Fibroblast of skin of abdomen (primary cell): ENCODE measurements at regions not wholly inside any gene's neighbourhood (a gene's known extent, or its start where the extent isn't known, plus 50 kb on each side); places are given as distances from the start of the nearest gene placed in this dataset.

Experiments used
- DNase-seq: peaks from one replicate; pipeline ENCODE4 v3.0.0-alpha.2; 2013

DNA sequence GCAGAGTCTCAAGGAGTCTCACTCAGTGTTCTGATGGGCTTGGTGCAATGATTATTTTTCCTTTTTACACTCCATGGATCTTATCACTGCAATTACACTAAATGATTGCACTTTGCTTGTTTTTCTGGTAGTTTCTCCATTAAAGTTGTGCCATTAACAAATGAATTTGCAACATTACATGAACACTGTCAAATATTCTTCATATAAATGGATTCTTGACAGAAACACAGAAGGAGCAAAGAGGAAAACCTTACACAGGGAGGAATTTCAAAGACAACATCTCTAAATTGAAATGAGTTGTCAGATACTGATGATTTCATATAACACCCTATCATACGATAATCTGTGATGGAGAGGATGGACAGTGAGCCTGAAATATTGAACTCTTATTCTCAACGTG, 65.4 kb upstream of the CHST9 start:
- DNase-seq, result no peak

GRCh38 chr18:27249933-27250332, 64.8 kb upstream of the CHST9 start:
- DNase-seq, result no peak

DNA sequence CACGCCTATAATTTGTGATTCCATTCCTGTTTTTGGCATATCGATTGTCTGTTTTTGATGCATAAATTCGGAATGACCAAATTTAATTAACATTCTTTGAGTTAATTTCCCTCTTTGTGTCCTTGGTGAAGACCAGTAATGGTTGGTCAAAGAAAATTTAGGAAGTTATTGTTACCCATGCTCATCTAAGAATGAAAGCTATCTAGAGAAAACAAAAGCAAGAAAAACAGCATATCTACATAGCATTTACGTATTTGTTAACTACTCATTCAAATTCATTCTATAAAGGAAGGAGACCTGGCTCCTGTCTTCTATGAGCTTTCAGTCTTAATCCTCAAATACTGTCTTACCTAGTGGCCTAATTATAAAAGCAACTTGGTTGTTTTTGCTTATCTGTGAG, 59.2 kb upstream of the CHST9 start:
- DNase-seq, result no peak

DNA sequence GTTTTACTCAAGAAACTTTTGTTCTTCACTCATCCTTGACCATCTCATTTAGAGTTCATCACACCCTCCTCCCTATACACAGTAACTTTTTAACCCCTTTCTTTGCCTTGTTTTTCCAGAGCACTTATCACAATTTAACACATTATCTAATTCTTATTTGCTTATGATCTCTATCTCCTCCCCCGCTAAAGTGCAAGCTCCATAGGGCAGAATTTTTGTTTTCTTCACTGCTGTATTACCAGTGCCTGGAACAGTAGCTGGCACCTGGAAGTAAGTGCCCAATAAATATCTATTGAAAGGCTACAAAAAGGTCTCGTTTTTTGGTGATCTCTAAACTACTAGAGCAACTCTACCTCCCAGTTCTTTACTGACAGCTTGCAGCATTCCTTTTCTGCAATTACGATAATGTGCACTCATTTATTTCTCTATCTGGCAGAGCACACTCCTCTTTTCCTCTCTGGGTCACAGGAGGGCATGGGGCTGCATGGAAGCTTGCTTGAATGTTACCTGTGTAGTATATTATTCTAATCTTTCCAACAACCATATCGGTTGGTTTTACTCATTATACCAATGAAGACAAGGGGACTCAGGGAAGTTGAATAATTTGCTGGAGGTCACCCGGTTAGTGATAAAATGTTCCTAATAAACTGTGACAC, 57.4 kb upstream of the CHST9 start:
- no peak for DNase-seq

GRCh38 chr18:27240383-27240782, 55.3 kb upstream of the CHST9 start:
- DNase-seq, result no peak

DNA sequence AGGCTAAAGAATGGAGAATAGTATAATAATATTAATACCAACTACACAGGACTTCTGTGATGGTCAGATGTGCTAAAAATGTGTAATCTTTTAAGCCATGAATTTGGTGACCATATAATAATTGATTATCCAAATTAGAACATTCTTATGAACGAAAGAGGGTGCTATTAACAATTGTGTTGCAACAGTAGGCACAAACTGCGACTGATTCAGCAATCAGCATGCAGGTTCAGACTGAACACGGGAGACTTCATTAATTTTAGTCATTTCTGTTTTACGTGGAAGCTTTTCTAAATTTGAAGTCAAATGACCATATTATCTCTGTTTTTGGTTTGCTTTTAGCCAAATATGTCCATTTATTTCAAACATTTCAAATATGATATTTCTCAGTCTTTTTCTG, 54.6 kb upstream of the CHST9 start:
- no peak for DNase-seq

- DNase-seq, result no peak
Observed at GRCh38 chr18:27235218-27235870, 50.2 kb upstream of the CHST9 start.
